IMR-90 (cell line): ENCODE measurements at regions not wholly inside any gene's neighbourhood (a gene's known extent, or its start where the extent isn't known, plus 50 kb on each side); places are given as distances from the start of the nearest gene placed in this dataset.

Experiments
- MAZ ChIP-seq: IDR thresholded peaks from 2 replicates; pipeline ENCODE4 v1.6.1; 2012; ENCODE audit warnings: low read depth, mild to moderate bottlenecking, low read length, improper control_type of control experiment, moderate library complexity, borderline replicate concordance
- MXI1 ChIP-seq: IDR thresholded peaks from 2 replicates; pipeline ENCODE4 v1.6.1; 2012; ENCODE audit warnings: low read depth, mild to moderate bottlenecking, low read length, moderate library complexity, borderline replicate concordance
- POLR2A ChIP-seq: IDR thresholded peaks from 2 replicates; pipeline ENCODE4 v1.6.1; 2012; ENCODE audit warnings: mild to moderate bottlenecking, low read depth, low read length
- TF ChIP-seq, protein P1 (sequence below): conservative IDR thresholded peaks from 2 replicates; pipeline ENCODE4 v1.5.1; 2012; ENCODE audit warnings: mild to moderate bottlenecking, low read depth, low read length, improper control_type of control experiment

DNA sequence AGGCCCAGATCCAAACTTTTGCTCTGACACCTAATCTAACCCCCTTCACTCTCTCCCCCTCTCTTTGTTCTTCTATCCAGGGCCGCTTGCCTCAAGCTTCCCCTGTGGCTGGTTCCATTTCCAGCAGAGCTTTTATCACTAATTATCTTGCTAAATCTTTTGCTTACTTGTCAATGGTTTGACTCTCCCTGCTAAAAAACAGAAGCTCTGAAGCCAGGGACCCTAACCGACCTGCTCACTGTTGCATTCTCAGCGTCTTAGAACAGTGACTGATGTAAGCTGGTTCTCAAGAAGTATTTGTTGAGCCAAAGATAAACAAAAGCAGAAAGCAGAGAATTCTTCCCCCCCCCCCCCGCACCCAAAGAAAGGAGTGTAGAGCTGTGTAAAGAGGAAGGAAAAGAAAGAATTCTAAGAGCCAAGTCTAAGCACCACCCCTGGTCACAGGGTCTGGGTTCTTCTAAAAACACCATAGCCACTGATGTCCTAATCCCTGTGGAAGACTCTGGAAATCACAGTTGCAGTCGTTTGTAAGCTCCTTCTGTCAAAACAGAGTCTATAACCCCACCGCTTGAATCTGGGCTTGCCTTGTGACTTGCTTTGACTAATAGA, 385.8 kb downstream of the MED13L start:
- TF ChIP-seq POLR2A, result no peak
- TF ChIP-seq, protein P1, sequence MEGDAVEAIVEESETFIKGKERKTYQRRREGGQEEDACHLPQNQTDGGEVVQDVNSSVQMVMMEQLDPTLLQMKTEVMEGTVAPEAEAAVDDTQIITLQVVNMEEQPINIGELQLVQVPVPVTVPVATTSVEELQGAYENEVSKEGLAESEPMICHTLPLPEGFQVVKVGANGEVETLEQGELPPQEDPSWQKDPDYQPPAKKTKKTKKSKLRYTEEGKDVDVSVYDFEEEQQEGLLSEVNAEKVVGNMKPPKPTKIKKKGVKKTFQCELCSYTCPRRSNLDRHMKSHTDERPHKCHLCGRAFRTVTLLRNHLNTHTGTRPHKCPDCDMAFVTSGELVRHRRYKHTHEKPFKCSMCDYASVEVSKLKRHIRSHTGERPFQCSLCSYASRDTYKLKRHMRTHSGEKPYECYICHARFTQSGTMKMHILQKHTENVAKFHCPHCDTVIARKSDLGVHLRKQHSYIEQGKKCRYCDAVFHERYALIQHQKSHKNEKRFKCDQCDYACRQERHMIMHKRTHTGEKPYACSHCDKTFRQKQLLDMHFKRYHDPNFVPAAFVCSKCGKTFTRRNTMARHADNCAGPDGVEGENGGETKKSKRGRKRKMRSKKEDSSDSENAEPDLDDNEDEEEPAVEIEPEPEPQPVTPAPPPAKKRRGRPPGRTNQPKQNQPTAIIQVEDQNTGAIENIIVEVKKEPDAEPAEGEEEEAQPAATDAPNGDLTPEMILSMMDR, result no peak
- TF ChIP-seq MXI1, result no peak
- no peak for TF ChIP-seq MAZ
